ENCODE measurements at regions not wholly inside any gene's neighbourhood (a gene's known extent, or its start where the extent isn't known, plus 50 kb on each side); places are given as distances from the start of the nearest gene placed in this dataset.
A peak's percentile ranks its signal among the peaks of the same experiment; 100 is the strongest.

- no peak for TF ChIP-seq ZFX (IDR thresholded peaks at IDR 0.05)
- H3K27ac ChIP-seq, result no peak overlapping the region
These were observed 433.6 kb downstream of the RNF144B start for GRCh38 chr6:18820725-18821124.

DNA sequence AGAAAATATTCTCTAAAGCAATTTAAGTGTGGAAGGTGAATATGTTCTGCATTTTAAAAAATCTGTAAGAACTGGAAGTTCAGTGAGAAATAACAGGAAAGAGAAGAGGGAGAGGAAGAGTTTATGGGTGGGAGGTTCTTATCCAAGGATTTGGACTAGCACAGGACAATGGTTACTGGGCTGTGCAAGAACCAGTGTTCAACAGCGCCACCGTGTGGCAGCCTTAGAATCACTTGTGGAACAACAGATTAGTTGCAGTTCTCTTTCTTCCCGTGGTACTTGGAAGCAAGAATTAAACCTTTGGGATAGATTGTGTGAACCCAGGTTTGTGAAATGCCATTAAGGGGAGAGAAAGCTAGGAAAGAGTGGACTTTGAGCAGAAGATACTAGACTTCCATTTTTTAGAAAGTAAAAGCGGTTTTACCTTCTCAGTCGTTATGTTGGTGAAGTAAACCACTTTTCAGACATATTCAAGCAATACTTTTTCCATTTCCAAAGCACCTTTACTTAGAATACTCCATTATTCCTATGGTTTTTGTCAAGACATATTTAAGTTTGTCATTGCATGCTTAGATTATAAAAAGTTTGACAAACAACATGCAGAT is 436.7 kb downstream of the RNF144B start:
- no peak for TF ChIP-seq ZFX (IDR thresholded peaks at IDR 0.05)
- TF ChIP-seq, protein P1, sequence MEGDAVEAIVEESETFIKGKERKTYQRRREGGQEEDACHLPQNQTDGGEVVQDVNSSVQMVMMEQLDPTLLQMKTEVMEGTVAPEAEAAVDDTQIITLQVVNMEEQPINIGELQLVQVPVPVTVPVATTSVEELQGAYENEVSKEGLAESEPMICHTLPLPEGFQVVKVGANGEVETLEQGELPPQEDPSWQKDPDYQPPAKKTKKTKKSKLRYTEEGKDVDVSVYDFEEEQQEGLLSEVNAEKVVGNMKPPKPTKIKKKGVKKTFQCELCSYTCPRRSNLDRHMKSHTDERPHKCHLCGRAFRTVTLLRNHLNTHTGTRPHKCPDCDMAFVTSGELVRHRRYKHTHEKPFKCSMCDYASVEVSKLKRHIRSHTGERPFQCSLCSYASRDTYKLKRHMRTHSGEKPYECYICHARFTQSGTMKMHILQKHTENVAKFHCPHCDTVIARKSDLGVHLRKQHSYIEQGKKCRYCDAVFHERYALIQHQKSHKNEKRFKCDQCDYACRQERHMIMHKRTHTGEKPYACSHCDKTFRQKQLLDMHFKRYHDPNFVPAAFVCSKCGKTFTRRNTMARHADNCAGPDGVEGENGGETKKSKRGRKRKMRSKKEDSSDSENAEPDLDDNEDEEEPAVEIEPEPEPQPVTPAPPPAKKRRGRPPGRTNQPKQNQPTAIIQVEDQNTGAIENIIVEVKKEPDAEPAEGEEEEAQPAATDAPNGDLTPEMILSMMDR (conservative IDR thresholded peaks at IDR 0.05), result peak; percentile 88

GRCh38 chr6:18829272-18829870 is 442.2 kb downstream of the RNF144B start:
- no peak overlapping the region for H3K27ac ChIP-seq
- TF ChIP-seq ZFX (IDR thresholded peaks at IDR 0.05), result no peak
- TF ChIP-seq, protein P1 (conservative IDR thresholded peaks at IDR 0.05), result no peak

More for the DNA sequence above, 436.7 kb downstream of the RNF144B start:
- no peak overlapping the region for H3K27ac ChIP-seq

- H3K27ac ChIP-seq, result no peak overlapping the region
- TF ChIP-seq, protein P1 (conservative IDR thresholded peaks at IDR 0.05), result no peak
- TF ChIP-seq ZFX (IDR thresholded peaks at IDR 0.05), result no peak
These were observed 448.8 kb downstream of the RNF144B start for GRCh38 chr6:18835976-18836375.

DNA sequence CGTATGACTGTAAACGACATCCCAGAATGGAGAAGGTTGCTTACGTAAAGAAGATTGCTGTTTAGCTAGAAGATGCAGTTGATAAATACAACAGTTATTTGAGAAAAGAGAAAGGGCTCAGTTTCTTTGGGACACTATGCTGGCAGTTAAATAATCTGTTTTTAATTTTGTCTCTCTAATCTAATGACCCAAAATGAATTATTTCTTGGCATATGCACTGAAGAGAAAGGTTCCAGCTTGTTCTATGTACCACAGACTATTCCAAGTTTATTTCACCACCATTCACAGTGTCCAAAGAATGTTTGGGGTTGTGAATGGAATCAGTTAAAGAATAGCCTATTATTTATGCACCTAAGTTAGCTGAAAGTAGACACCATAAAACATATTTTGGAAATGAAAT is 449.9 kb downstream of the RNF144B start:
- no peak overlapping the region for H3K27ac ChIP-seq
- no peak for TF ChIP-seq ZFX (IDR thresholded peaks at IDR 0.05)
- TF ChIP-seq, protein P1 (conservative IDR thresholded peaks at IDR 0.05), result no peak

DNA sequence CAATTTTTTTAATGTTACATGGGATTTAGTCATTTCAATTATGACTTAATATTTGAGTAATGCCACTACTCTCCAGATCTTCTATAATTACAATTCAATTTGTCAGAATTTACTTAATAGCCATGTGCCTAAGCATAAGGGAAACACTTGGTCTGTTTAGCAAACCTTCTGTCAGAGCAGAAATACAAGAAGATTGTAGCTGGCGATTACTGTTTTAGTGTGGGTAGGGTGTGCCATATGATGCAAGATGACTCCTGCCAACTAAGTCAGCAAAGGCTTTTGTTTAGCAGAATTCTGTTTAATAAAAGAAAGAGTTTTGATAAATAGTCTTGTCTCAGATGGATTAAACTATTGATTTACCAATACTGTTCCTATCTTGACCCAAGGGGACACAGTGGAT is 455.4 kb downstream of the RNF144B start:
- no peak overlapping the region for H3K27ac ChIP-seq
- TF ChIP-seq, protein P1 (conservative IDR thresholded peaks at IDR 0.05), result no peak
- TF ChIP-seq ZFX (IDR thresholded peaks at IDR 0.05), result no peak

GRCh38 chr6:18845896-18846295 is 458.7 kb downstream of the RNF144B start:
- no peak for TF ChIP-seq ZFX (IDR thresholded peaks at IDR 0.05)
- TF ChIP-seq, protein P1 (conservative IDR thresholded peaks at IDR 0.05), result no peak
- H3K27ac ChIP-seq, result no peak overlapping the region

DNA sequence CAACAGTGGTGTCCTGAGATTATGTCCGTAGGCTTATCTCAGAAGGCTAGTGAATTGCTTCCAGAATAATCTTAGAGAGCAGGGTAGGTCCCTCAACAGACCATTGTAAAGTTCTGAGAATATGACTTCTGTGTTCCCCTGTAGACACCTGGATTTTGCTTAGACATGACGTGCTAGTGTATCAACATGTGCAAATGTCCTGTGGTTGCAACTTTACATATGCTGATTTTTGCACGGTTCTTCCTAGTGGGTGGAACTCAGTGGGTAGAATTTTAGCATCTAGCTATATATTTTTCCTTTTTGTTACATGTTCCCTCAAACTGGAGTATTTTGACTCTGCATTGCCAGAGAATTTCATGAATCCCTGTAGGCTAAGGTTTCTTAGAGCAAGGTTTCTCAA is 459.2 kb downstream of the RNF144B start:
- TF ChIP-seq, protein P1 (conservative IDR thresholded peaks at IDR 0.05), result no peak
- TF ChIP-seq ZFX (IDR thresholded peaks at IDR 0.05), result no peak
- no peak overlapping the region for H3K27ac ChIP-seq
